ENCODE measurements at regions not wholly inside any gene's neighbourhood (a gene's known extent, or its start where the extent isn't known, plus 50 kb on each side); places are given as distances from the start of the nearest gene placed in this dataset.

DNA sequence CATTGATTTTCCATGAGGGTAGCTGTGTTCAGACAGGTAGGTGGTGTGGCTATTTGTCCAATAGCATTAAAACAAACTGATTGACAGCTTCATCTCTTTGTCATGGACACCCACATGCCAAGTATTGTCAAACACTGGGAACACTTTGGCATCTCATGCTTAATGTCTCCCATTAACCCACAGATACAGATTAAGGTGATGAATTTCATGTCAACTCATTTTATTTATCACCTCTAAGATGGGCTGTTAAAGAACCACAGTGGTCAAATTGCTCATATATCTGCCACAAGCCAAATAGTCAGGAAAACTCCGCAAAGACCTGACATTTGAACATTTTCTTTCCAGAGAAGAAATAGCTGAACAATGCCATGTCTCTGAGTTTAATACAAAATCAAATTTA, 139.1 kb upstream of the SPTLC3 start:
- CTCF ChIA-PET, result no interaction called here

DNA sequence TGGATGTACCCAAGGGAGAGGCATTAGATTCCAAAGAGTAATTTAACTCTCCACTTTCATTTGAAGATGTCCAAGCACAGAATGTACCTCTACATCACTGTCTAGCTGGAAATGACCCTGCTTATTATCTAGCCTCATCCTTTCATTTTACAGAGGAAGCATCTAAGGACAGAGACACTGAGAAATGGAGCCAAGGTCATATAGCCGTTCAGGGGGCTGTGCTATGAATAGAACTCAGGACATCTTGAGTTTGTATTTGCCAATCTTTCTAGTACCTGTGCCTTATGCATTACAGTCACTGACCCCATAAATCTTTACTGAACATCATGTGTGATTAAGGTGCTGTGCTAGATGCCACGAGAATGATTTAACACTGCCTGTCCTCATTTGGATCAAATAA, 138.2 kb upstream of the SPTLC3 start:
- peaks cover 8% of the 10 kb centered on the region for H3K4me1 Mint-ChIP-seq
- TF ChIP-seq ZNF416 (CRISPR knock-in tag; IDR thresholded peaks at IDR 0.05) (no peak), ZNF232 (CRISPR knock-in tag; IDR thresholded peaks at IDR 0.05) (no peak)
- no peaks in the 10 kb centered on the region for H3K27me3 Mint-ChIP-seq (ENCODE audit: low read depth)
- no peak overlapping the region for H3K4me3 Mint-ChIP-seq
- H3K27ac Mint-ChIP-seq, result no peak overlapping the region
- DNase-seq (ENCODE audit: low spot score) (no peak), ATAC-seq (no peak)
- CTCF ChIA-PET, result no interaction called here
- no peaks in the 10 kb centered on the region for H3K36me3 Mint-ChIP-seq
- POLR2A ChIA-PET, result no interaction called here
- H3K9me3 Mint-ChIP-seq, result no peaks in the 10 kb centered on the region

More for the DNA sequence above, 139.1 kb upstream of the SPTLC3 start:
- Mint-ChIP-seq H3K4me3 (no peak overlapping the region), H3K27me3 (ENCODE audit: low read depth) (no peaks in the 10 kb centered on the region), H3K4me1 (no peaks in the 10 kb centered on the region), H3K27ac (no peak overlapping the region), H3K36me3 (no peaks in the 10 kb centered on the region), H3K9me3 (no peaks in the 10 kb centered on the region)
- ATAC-seq, result no peak
- POLR2A ChIA-PET, result interaction anchor here (0.7 kb wide), 1 partner anchor 26 kb away, joined by 4 read pairs; no protein-coding TSS in a partner anchor
- no peak for TF ChIP-seq ESRRA (CRISPR knock-in tag; IDR thresholded peaks at IDR 0.05; ENCODE audit: borderline replicate concordance)
- no peak for TF ChIP-seq GABPB1 (CRISPR knock-in tag; IDR thresholded peaks at IDR 0.05)
- no peak for TF ChIP-seq SMAD4 (CRISPR knock-in tag; IDR thresholded peaks at IDR 0.05)
- no peak for TF ChIP-seq SP1 (CRISPR knock-in tag; conservative IDR thresholded peaks at IDR 0.05)
- TF ChIP-seq, protein P1, sequence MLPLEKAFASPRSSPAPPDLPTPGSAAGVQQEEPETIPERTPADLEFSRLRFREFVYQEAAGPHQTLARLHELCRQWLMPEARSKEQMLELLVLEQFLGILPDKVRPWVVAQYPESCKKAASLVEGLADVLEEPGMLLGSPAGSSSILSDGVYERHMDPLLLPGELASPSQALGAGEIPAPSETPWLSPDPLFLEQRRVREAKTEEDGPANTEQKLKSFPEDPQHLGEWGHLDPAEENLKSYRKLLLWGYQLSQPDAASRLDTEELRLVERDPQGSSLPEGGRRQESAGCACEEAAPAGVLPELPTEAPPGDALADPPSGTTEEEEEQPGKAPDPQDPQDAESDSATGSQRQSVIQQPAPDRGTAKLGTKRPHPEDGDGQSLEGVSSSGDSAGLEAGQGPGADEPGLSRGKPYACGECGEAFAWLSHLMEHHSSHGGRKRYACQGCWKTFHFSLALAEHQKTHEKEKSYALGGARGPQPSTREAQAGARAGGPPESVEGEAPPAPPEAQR (CRISPR knock-in tag; IDR thresholded peaks at IDR 0.05), result no peak
- DNase-seq (ENCODE audit: low spot score), result no peak

DNA sequence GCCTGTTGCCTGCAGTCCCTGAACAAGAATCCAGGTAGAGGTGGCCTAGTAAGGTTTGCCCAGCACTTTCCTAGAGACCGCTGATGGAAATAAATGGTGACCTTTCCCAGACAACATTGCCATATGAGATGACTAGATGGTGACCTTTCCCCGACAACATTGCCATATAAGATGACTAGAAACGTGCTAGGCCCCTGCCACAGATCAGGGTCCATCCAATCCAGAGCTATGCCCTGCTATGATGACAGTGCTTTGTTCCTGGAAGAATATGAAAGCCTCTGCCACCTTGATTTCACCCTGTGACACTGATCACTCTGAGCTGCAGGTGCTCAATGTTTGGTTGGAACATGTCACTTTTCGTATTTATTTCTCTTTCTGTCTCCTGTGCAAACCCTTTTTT, 133.8 kb upstream of the SPTLC3 start:
- Mint-ChIP-seq H3K4me3 (no peak overlapping the region), H3K36me3 (peaks cover 3% of the 10 kb centered on the region), H3K9me3 (peaks cover 4% of the 10 kb centered on the region), H3K4me1 (peaks cover 16% of the 10 kb centered on the region), H3K27me3 (ENCODE audit: low read depth) (no peaks in the 10 kb centered on the region), H3K27ac (no peak overlapping the region)
- no peak for DNase-seq (ENCODE audit: low spot score)
- ChIA-PET CTCF (interaction anchor here (0.6 kb wide), 1 partner anchor 1198 kb away, joined by 4 read pairs; no protein-coding TSS in a partner anchor), POLR2A (no interaction called here)
- no peak for ATAC-seq
- TF ChIP-seq GTF2I (CRISPR knock-in tag; conservative IDR thresholded peaks at IDR 0.05), result no peak
- no peak for TF ChIP-seq CREB1 (CRISPR knock-in tag; IDR thresholded peaks at IDR 0.05)
- TF ChIP-seq RORB (CRISPR knock-in tag; IDR thresholded peaks at IDR 0.05), result no peak
- TF ChIP-seq SMAD3 (CRISPR knock-in tag; IDR thresholded peaks at IDR 0.05; ENCODE audit: borderline replicate concordance), result no peak
- TF ChIP-seq, protein P2, sequence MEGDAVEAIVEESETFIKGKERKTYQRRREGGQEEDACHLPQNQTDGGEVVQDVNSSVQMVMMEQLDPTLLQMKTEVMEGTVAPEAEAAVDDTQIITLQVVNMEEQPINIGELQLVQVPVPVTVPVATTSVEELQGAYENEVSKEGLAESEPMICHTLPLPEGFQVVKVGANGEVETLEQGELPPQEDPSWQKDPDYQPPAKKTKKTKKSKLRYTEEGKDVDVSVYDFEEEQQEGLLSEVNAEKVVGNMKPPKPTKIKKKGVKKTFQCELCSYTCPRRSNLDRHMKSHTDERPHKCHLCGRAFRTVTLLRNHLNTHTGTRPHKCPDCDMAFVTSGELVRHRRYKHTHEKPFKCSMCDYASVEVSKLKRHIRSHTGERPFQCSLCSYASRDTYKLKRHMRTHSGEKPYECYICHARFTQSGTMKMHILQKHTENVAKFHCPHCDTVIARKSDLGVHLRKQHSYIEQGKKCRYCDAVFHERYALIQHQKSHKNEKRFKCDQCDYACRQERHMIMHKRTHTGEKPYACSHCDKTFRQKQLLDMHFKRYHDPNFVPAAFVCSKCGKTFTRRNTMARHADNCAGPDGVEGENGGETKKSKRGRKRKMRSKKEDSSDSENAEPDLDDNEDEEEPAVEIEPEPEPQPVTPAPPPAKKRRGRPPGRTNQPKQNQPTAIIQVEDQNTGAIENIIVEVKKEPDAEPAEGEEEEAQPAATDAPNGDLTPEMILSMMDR (IDR thresholded peaks at IDR 0.05), result no peak
- TF ChIP-seq, protein P3, sequence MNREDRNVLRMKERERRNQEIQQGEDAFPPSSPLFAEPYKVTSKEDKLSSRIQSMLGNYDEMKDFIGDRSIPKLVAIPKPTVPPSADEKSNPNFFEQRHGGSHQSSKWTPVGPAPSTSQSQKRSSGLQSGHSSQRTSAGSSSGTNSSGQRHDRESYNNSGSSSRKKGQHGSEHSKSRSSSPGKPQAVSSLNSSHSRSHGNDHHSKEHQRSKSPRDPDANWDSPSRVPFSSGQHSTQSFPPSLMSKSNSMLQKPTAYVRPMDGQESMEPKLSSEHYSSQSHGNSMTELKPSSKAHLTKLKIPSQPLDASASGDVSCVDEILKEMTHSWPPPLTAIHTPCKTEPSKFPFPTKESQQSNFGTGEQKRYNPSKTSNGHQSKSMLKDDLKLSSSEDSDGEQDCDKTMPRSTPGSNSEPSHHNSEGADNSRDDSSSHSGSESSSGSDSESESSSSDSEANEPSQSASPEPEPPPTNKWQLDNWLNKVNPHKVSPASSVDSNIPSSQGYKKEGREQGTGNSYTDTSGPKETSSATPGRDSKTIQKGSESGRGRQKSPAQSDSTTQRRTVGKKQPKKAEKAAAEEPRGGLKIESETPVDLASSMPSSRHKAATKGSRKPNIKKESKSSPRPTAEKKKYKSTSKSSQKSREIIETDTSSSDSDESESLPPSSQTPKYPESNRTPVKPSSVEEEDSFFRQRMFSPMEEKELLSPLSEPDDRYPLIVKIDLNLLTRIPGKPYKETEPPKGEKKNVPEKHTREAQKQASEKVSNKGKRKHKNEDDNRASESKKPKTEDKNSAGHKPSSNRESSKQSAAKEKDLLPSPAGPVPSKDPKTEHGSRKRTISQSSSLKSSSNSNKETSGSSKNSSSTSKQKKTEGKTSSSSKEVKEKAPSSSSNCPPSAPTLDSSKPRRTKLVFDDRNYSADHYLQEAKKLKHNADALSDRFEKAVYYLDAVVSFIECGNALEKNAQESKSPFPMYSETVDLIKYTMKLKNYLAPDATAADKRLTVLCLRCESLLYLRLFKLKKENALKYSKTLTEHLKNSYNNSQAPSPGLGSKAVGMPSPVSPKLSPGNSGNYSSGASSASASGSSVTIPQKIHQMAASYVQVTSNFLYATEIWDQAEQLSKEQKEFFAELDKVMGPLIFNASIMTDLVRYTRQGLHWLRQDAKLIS (CRISPR knock-in tag; IDR thresholded peaks at IDR 0.05; ENCODE audit: borderline replicate concordance), result no peak
- no peak for TF ChIP-seq JAZF1 (CRISPR knock-in tag; IDR thresholded peaks at IDR 0.05)
- TF ChIP-seq, protein P4, sequence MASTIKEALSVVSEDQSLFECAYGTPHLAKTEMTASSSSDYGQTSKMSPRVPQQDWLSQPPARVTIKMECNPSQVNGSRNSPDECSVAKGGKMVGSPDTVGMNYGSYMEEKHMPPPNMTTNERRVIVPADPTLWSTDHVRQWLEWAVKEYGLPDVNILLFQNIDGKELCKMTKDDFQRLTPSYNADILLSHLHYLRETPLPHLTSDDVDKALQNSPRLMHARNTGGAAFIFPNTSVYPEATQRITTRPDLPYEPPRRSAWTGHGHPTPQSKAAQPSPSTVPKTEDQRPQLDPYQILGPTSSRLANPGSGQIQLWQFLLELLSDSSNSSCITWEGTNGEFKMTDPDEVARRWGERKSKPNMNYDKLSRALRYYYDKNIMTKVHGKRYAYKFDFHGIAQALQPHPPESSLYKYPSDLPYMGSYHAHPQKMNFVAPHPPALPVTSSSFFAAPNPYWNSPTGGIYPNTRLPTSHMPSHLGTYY (CRISPR knock-in tag; IDR thresholded peaks at IDR 0.05), result no peak
- TF ChIP-seq ETV6 (CRISPR knock-in tag; IDR thresholded peaks at IDR 0.05), result no peak
- no peak for TF ChIP-seq ZNF416 (CRISPR knock-in tag; IDR thresholded peaks at IDR 0.05)
- TF ChIP-seq, protein P5, sequence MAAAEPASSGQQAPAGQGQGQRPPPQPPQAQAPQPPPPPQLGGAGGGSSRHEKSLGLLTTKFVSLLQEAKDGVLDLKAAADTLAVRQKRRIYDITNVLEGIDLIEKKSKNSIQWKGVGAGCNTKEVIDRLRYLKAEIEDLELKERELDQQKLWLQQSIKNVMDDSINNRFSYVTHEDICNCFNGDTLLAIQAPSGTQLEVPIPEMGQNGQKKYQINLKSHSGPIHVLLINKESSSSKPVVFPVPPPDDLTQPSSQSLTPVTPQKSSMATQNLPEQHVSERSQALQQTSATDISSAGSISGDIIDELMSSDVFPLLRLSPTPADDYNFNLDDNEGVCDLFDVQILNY (CRISPR knock-in tag; IDR thresholded peaks at IDR 0.05), result no peak
- TF ChIP-seq GABPB1 (CRISPR knock-in tag; IDR thresholded peaks at IDR 0.05), result no peak
- TF ChIP-seq, protein P6, sequence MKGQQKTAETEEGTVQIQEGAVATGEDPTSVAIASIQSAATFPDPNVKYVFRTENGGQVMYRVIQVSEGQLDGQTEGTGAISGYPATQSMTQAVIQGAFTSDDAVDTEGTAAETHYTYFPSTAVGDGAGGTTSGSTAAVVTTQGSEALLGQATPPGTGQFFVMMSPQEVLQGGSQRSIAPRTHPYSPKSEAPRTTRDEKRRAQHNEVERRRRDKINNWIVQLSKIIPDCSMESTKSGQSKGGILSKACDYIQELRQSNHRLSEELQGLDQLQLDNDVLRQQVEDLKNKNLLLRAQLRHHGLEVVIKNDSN (CRISPR knock-in tag; IDR thresholded peaks at IDR 0.05), result no peak

Data from WTC11 (cell line).